OCI-LY7 (cell line): ENCODE measurements at regions not wholly inside any gene's neighbourhood (a gene's known extent, or its start where the extent isn't known, plus 50 kb on each side); places are given as distances from the start of the nearest gene placed in this dataset.
"Not testable (repeated sequence)": the region's sequence is repeated elsewhere in the genome, so short reads cannot be mapped to it uniquely, and the experiment has no call there.

Experiments
- BruUV-seq: library from RNA; stranded (reverse); fragments of 400-500 nt; replicated peaks from 2 replicates; lab custom pipeline; 2021; lab: Mats Ljungman, UMichigan
- CTCF ChIA-PET: fragments of 300-600 bp; sonication (Branson Sonifier 250); formaldehyde crosslinking; loops from one replicate; lab custom pipeline; 2022; ENCODE audit warnings: antibody characterized with exemption; ENCODE audit not compliant: unreplicated experiment; lab: Charles Lee
- POLR2A ChIA-PET: fragments of 300-600 bp; sonication (Branson Sonifier 250); formaldehyde crosslinking; loops from one replicate; lab custom pipeline; 2022; ENCODE audit warnings: antibody characterized with exemption; lab: Charles Lee
- DNase-seq: peaks from one replicate; pipeline ENCODE4 v3.0.0-alpha.2; 2015; ENCODE audit warnings: low spot score
- H2AFZ ChIP-seq: fragments of 200-600 bp; sonication (generic), shearing (Covaris generic); 2 replicates; pipeline ENCODE4 v1.6.1; 2014; ENCODE audit warnings: mild to moderate bottlenecking, antibody characterized with exemption, low read length, moderate library complexity
- H3K27ac ChIP-seq: fragments of 200-600 bp; sonication (generic); 2 replicates; pipeline ENCODE4 v1.5.1; 2014; ENCODE audit warnings: mixed run types, low read depth, mild to moderate bottlenecking, moderate library complexity, low read length, inconsistent platforms; ENCODE audit not compliant: poor library complexity, severe bottlenecking
- H3K36me3 ChIP-seq: fragments of 200-600 bp; sonication (generic); 2 replicates; pipeline ENCODE4 v1.6.1; 2014; ENCODE audit warnings: mild to moderate bottlenecking, antibody characterized with exemption, low read length, moderate library complexity, mixed read lengths; ENCODE audit not compliant: insufficient read depth
- H3K4me1 ChIP-seq: fragments of 200-600 bp; sonication (generic); 2 replicates; pipeline ENCODE4 v1.5.1; 2014; ENCODE audit warnings: mild to moderate bottlenecking, low read length; ENCODE audit not compliant: insufficient read depth, poor library complexity, severe bottlenecking
- H3K4me2 ChIP-seq: fragments of 200-600 bp; sonication (generic); 2 replicates; pipeline ENCODE4 v1.6.1; 2014; ENCODE audit warnings: mild to moderate bottlenecking, low read length
- H3K4me3 ChIP-seq: fragments of 200-600 bp; sonication (generic); 2 replicates; pipeline ENCODE4 v1.5.1; 2014; ENCODE audit warnings: mild to moderate bottlenecking, low read depth, low read length; ENCODE audit not compliant: poor library complexity, severe bottlenecking
- H3K79me2 ChIP-seq: fragments of 200-600 bp; sonication (generic); 2 replicates; pipeline ENCODE4 v1.6.1; 2016; ENCODE audit warnings: low read depth, mild to moderate bottlenecking, low read length, moderate library complexity, mixed read lengths; ENCODE audit not compliant: insufficient read depth
- H3K9me2 ChIP-seq: fragments of 200-600 bp; sonication (generic); 2 replicates; pipeline ENCODE4 v1.6.1; 2016; ENCODE audit warnings: mild to moderate bottlenecking, low read length, mixed read lengths; ENCODE audit not compliant: insufficient read depth
- H3K9me3 ChIP-seq: fragments of 200-600 bp; sonication (generic); 2 replicates; pipeline ENCODE4 v1.6.1; 2014; ENCODE audit warnings: mild to moderate bottlenecking, mixed run types, low read length, mixed read lengths
- H4K20me1 ChIP-seq: fragments of 200-600 bp; sonication (generic); 2 replicates; pipeline ENCODE4 v1.6.1; 2014; ENCODE audit warnings: mild to moderate bottlenecking, antibody characterized with exemption, low read length, moderate library complexity, mixed read lengths; ENCODE audit not compliant: insufficient read depth
- EZH2phosphoT487 ChIP-seq: fragments of 200-600 bp; sonication (generic); IDR thresholded peaks from 2 replicates; pipeline ENCODE4 v1.6.1; 2018; ENCODE audit warnings: low read depth, borderline replicate concordance, mild to moderate bottlenecking, mixed run types, antibody characterized with exemption, low read length, moderate library complexity, mixed read lengths
- intact Hi-C: fragments of 100-400 bp; cut with micrococcal nuclease; formaldehyde crosslinking; loops from one replicate; pipeline ENCODE4 v1.10.0; 2022; ENCODE audit not compliant: unreplicated experiment
- TF ChIP-seq, protein P1 (sequence below): fragments of 200-600 bp; sonication (generic); conservative IDR thresholded peaks from 2 replicates; pipeline ENCODE4 v1.5.1; 2014; ENCODE audit warnings: mild to moderate bottlenecking, antibody characterized with exemption, low read length, moderate library complexity, mixed read lengths

DNA sequence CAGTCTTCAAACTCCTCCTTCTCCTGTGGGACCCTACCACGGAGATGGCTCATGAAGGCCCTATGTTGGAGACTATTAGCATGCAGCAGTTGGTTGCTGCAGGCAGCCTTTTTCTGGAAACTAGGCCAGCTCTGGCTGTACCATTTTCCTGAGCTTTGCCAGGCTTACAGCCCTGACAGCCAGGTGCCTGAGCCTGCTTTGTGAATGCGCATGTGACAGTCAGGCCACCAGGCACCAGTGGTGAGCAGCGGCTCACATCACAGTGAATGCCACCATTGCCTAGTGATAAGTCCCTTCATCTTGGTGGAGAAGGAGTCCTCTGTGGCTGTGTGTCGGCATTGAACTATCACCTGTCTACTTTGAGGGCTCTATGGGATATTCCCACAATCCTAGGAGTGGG, 982.4 kb upstream of the DEFB115 start:
- intact Hi-C loops, CTCF ChIA-PET, H3K79me2 ChIP-seq, H2AFZ ChIP-seq, DNase-seq, POLR2A ChIA-PET, H3K4me3 ChIP-seq, H3K4me1 ChIP-seq, H3K4me2 ChIP-seq, BruUV-seq, H3K36me3 ChIP-seq, H3K9me2 ChIP-seq, H3K9me3 ChIP-seq, H3K27ac ChIP-seq, H4K20me1 ChIP-seq: not testable (repeated sequence)

DNA sequence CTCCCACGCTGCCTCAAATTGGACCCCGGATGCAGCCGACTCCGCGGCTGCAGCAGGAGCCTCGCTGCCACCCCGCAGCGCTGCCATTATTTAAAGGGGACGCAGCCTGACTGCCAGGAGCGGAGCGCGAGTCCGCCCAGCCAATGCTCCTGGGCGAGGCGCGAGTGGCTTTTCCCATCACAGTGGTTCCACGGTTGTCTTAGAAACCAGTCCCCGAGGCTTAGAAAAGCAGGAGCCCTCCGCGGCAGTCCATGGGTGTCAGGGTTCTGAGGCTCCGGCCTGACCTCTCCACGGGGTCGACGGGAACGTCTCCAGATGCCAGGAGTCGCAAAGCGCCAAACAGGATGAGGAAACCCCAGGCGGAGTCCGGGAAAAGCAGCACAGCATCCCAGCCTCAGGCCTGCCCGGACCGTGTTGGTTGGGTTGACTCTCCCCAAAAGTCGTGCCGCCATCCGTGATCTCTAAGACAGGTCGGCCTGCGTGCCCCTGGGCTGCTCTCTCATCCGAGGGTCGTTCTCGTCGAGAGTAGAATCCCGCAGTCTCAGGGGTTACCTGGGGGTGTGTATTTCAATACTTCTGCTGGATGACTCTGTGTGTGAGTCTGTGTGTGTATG, 975.8 kb upstream of the DEFB115 start:
- no peak overlapping the region for H3K27ac ChIP-seq
- no peaks in the 10 kb centered on the region for H3K9me2 ChIP-seq
- H2AFZ ChIP-seq: no peak overlapping the region
- no peak for DNase-seq
- H3K79me2 ChIP-seq: no peaks in the 10 kb centered on the region
- no peaks in the 10 kb centered on the region for H3K9me3 ChIP-seq
- H4K20me1 ChIP-seq: no peaks in the 10 kb centered on the region
- CTCF ChIA-PET: no interaction called here
- POLR2A ChIA-PET: no interaction called here
- H3K4me2 ChIP-seq: no peak overlapping the region
- intact Hi-C loops: no loop called here
- H3K4me1 ChIP-seq: no peaks in the 10 kb centered on the region
- BruUV-seq: no TSS peak
- H3K36me3 ChIP-seq: no peaks in the 10 kb centered on the region
- TF ChIP-seq EZH2phosphoT487: no peak
- TF ChIP-seq, protein P1, sequence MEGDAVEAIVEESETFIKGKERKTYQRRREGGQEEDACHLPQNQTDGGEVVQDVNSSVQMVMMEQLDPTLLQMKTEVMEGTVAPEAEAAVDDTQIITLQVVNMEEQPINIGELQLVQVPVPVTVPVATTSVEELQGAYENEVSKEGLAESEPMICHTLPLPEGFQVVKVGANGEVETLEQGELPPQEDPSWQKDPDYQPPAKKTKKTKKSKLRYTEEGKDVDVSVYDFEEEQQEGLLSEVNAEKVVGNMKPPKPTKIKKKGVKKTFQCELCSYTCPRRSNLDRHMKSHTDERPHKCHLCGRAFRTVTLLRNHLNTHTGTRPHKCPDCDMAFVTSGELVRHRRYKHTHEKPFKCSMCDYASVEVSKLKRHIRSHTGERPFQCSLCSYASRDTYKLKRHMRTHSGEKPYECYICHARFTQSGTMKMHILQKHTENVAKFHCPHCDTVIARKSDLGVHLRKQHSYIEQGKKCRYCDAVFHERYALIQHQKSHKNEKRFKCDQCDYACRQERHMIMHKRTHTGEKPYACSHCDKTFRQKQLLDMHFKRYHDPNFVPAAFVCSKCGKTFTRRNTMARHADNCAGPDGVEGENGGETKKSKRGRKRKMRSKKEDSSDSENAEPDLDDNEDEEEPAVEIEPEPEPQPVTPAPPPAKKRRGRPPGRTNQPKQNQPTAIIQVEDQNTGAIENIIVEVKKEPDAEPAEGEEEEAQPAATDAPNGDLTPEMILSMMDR: no peak
- no peak overlapping the region for H3K4me3 ChIP-seq

DNA sequence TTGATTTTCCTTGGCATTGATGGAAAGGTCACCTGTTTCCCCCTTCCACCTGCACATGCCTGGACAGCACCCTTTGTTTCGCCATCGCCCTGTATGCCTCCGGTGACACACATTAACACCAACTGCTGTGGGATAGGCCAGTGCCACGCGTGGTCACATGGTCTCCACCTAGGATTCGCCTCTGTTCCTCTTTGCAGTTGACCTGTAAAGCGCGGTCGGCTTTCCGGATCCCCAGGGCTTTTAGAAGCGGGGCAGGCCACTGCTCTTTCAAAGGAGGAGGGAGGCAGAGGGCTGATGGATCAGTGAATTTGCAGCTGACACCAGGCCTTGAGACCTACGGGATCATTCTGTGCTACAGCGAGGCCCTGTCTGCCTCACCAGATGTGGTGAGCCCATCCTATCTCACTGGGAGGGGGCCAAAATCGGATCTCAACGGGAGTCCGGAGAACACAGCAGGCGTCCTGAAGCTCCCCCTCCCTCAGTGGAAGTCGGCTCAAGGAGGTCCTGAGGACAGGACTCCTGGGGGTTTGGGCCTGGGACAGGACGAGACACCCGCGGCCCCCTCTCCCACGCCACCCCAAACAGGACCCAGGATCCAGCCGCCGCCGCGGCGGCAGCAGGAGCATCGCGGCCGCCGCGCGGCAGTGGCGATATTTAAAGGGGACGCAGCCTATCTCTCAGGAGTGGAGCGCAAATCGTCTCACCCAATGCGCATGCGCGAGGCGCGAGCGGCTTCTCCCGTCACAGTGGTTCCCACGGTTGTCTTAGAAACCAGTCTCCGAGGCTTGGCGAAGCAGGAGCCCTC, 973.8 kb upstream of the DEFB115 start:
- H3K79me2 ChIP-seq, H3K27ac ChIP-seq, H3K9me2 ChIP-seq, H4K20me1 ChIP-seq, H3K9me3 ChIP-seq, POLR2A ChIA-PET, BruUV-seq, H3K4me1 ChIP-seq, H3K36me3 ChIP-seq, intact Hi-C loops, CTCF ChIA-PET: not testable (repeated sequence)
- DNase-seq: peak; percentile 28
- H3K4me2 ChIP-seq: 0 out of 2 replicates have a peak overlapping the region, but pooled peaks have one; percentile 14
- H2AFZ ChIP-seq: peak overlapping the region; percentile 44; the same call in 1 of the 2 replicates
- peak overlapping the region; percentile 23 for H3K4me3 ChIP-seq
